Epithelial cell of proximal tubule (primary cell): ENCODE measurements at regions not wholly inside any gene's neighbourhood (a gene's known extent, or its start where the extent isn't known, plus 50 kb on each side); places are given as distances from the start of the nearest gene placed in this dataset.

ENCODE experiments used
- DNase-seq: peaks from one replicate; pipeline ENCODE4 v3.0.0-alpha.2; 2011; ENCODE audit warnings: low read depth
- H3K4me3 ChIP-seq: 2 replicates; pipeline ENCODE4 v1.5.1; 2011; ENCODE audit warnings: low read depth, mild to moderate bottlenecking, low read length
- TF ChIP-seq, protein P1 (sequence below): conservative IDR thresholded peaks from 2 replicates; pipeline ENCODE4 v1.5.1; 2012; ENCODE audit warnings: low read depth, mild to moderate bottlenecking, low read length

DNA sequence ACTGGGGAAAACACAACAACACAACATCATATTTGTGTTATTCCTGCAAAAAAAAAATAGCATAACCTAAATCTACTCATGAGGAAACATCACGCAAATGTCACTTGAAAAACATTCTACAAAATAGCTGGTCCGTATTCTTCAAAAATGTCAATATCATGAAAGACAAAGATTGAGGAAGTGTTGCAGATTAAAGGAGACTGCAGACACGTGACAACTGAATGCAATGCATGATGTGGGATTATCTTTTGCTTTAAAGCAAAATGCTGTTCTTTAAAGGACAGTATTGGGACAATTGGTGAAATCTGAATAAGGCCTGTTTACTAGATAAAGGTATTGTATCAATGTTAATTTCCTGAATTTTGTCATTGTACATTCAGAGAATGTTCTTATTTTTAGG, 157.7 kb downstream of the SMIM20 start:
- no peak for DNase-seq
- TF ChIP-seq, protein P1, sequence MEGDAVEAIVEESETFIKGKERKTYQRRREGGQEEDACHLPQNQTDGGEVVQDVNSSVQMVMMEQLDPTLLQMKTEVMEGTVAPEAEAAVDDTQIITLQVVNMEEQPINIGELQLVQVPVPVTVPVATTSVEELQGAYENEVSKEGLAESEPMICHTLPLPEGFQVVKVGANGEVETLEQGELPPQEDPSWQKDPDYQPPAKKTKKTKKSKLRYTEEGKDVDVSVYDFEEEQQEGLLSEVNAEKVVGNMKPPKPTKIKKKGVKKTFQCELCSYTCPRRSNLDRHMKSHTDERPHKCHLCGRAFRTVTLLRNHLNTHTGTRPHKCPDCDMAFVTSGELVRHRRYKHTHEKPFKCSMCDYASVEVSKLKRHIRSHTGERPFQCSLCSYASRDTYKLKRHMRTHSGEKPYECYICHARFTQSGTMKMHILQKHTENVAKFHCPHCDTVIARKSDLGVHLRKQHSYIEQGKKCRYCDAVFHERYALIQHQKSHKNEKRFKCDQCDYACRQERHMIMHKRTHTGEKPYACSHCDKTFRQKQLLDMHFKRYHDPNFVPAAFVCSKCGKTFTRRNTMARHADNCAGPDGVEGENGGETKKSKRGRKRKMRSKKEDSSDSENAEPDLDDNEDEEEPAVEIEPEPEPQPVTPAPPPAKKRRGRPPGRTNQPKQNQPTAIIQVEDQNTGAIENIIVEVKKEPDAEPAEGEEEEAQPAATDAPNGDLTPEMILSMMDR, result no peak
- no peak overlapping the region for H3K4me3 ChIP-seq

DNA sequence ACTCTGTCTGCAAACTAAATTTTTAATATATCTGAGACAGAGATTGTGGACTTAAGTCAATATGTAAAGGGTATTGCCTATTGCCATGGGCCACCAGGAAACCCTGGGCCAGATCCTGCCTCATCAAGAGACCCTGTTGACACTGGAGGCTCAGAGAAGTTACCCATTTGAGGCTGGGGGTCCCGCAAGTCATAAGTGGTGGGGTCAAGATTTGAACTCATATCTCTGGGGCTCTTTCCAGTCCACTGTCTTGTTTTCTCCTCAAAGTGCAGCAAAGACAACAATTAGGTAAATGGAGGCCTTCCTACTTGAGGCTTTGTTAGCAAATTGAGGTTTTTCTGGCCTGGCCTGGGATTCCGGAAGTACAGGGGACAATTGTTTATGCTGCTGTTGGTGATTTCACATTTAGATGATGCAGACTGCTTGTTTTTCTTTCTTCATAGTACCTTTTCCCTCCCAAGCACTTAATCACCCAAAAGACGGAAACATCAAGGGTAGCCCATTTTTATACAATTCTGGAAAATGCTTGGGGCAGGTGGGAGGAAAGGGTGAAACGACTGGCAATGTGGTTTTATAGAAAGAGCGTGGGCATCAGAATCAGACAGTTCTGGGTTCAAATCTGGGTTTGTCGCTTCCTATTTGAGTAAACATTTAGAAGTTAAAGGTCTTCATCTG, 160.0 kb downstream of the SMIM20 start:
- DNase-seq, result no peak
- H3K4me3 ChIP-seq, result no peak overlapping the region
- TF ChIP-seq, protein P1, result no peak

DNA sequence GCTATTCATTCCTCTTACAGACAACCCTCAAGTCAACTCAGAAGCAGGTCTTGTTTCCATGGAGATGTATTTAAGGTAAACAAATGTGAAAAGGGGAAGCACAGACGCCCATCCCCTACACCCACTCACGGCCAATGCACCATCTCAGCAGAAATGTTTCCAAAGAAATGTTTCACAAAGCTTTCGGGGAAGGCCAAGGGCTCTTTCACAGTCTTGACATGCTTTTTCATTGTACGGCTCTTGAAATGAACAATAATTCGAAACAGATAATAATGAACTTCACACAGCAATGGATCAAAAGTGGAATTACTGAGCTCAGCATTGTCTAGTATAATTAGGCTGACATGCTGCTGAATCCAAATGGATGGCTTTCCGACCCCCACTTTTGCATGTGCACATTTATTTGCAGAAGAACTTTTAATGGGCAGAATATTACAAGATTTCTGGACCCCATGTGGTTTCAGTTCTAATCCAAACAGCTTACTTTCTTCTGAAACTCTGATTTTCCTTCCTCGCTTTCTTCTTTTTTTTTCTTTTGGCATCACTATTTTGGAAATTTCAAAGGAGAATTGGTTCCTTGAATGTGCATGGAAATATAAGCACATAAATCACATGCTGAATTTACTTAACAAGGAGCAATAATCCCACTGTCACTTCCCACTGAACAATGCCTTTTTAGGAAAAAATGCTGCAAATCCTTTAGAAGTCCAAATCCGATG, 160.9 kb downstream of the SMIM20 start:
- no peak for DNase-seq
- H3K4me3 ChIP-seq, result no peak overlapping the region
- TF ChIP-seq, protein P1, result no peak

DNA sequence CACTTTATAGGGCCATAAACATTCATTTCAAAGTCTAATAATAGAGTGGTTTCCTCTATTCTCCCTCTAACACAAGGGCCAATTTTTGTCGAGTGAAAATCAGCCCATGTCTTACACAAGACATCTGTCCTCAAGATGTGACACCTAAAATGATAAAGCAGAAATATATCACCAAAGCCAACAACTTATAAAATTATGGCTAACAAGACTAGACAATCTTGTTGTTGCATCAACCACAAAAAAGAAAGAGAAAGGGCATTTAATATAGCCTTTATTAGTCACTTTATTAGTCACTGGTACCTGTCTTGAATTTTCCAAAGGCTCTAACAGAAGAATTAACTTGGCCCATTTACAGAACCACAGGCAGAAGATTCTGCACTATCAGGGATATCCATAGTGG, 161.6 kb downstream of the SMIM20 start:
- DNase-seq, result no peak
- H3K4me3 ChIP-seq, result no peak overlapping the region
- TF ChIP-seq, protein P1, result no peak

DNA sequence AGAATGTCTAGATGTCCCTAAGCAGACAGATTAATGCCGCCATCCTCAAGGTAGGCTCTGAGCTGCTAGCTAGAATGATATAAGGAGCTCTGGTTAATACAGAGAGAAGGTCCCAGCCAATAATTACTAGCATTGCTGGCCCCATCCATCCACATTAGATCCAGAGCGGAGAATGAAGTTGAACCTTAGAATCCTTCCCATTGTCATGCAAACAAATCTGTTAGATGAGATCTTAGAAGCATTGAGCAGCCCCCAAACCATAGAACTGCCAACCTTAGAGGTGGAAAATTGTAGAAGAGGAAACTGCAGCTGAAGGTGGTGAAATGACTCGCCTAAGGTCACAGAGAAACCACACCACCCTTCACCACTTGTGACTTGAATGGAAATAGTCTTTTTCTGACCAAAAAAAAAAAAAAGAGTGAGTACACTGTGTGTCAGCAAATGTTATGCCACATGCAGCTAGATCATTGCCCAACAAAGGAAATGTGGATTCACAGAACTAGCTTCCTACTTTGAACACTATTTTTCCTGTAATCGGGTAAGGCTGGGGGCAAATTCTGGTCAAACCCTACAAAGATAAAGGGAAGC, 162.1 kb downstream of the SMIM20 start:
- TF ChIP-seq, protein P1, result no peak
- no peak for DNase-seq
- no peak overlapping the region for H3K4me3 ChIP-seq

DNA sequence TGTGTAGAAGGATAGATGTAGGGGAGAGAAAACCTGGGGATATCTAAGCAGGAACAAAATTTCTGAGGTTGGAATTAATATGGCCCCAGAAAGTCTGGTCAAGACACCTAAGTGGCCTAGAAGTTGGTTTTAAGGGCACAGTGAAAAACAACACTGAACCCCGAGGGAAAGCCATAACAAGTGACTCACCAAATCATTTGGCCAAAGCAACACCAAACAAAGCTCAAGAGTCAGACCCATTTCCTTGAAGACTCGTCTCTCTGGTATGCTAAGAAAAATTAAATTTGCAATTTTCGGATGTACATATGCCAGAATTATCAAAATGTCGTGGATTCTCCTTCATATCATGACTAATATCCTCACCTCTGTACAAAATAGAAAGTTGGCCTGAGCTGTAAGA, 162.9 kb downstream of the SMIM20 start:
- TF ChIP-seq, protein P1, result no peak
- no peak overlapping the region for H3K4me3 ChIP-seq
- DNase-seq, result no peak
